K562 (cell line): ENCODE measurements at regions not wholly inside any gene's neighbourhood (a gene's known extent, or its start where the extent isn't known, plus 50 kb on each side); places are given as distances from the start of the nearest gene placed in this dataset.

ENCODE experiments used
- ATAC-seq: fragments of 200-7000 bp; cut with Tn5 transposase; 3 replicates; pipeline ENCODE4 v1.9.1; 2020; ENCODE audit warnings: moderate library complexity
- BruUV-seq: library from RNA; stranded (reverse); fragments of 400-500 nt; replicated peaks from 2 replicates; lab custom pipeline; 2021; lab: Mats Ljungman, UMichigan
- CTCF ChIA-PET: fragments of 300-600 bp; formaldehyde crosslinking; extraction: SDS; loops from one replicate; lab custom pipeline; 2021; ENCODE audit warnings: low intra/inter-chr PET ratio; lab: Yijun Ruan, JAX
- POLR2A ChIA-PET: fragments of 300-600, 350-650 bp; sonication (Branson Sonifier 250); formaldehyde crosslinking; extraction: SDS; loops from one replicate; lab custom pipeline; 2021; ENCODE audit warnings: antibody characterized with exemption, inconsistent platforms; lab: Yijun Ruan, JAX
- DNase-seq, 4 experiments: peaks; one replicate each; pipeline versions ENCODE4 v3.0.0 to v3.0.0-alpha.2; 2011 to 2018; ENCODE audit warnings: low spot score in 3 of 4, mixed read lengths in 3 of 4; ENCODE audit errors: extremely low read depth in 1 of 4
- FAIRE-seq: peaks from 2 replicates; lab custom pipeline; 2011; peaks lifted over from hg19 to GRCh38; lab: Jason Lieb, UNC
- H2AFZ ChIP-seq: 2 replicates; pipeline ENCODE4 v1.6.0; 2011; ENCODE audit warnings: low read depth, low read length, control low read depth, inconsistent platforms
- H3K27ac ChIP-seq: fragments of 200-600 bp; 3 replicates; pipeline ENCODE4 v1.8.0; 2011; ENCODE audit warnings: low read depth, mild to moderate bottlenecking, control low read depth, inconsistent platforms, low read length, moderate library complexity, mixed read lengths; ENCODE audit errors: extremely low read depth
- H3K27me3 ChIP-seq, 2 experiments: fragments of 300-600 bp in 1 of 2; 2 replicates in 1 of 2; 3 replicates in 1 of 2; pipeline versions ENCODE4 v1.6.0 to v1.8.0; 2011; ENCODE audit warnings: inconsistent platforms in 2 of 2, low read length in 2 of 2, mild to moderate bottlenecking in 1 of 2, mixed read lengths in 1 of 2, moderate library complexity in 1 of 2; ENCODE audit not compliant: control insufficient read depth in 2 of 2, insufficient read depth in 2 of 2
- H3K36me3 ChIP-seq: fragments of 300-600 bp; 3 replicates; pipeline ENCODE4 v1.8.0; 2011; ENCODE audit warnings: mild to moderate bottlenecking, low read length, inconsistent platforms; ENCODE audit not compliant: control insufficient read depth, insufficient read depth
- H3K4me1 ChIP-seq, 2 experiments: fragments of 200-600 bp in 1 of 2; replicated peaks in 1 of 2; 2 replicates in 1 of 2; 3 replicates in 1 of 2; pipeline versions ENCODE4 v1.5.1 to v1.8.0; 2011; ENCODE audit warnings: inconsistent platforms in 2 of 2, low read length in 2 of 2, mild to moderate bottlenecking in 1 of 2, mixed read lengths in 1 of 2, moderate library complexity in 1 of 2; ENCODE audit not compliant: control insufficient read depth in 2 of 2, insufficient read depth in 2 of 2
- H3K4me2 ChIP-seq: 2 replicates; pipeline ENCODE4 v1.6.1; 2011; ENCODE audit warnings: low read length, control low read depth, inconsistent platforms, mixed read lengths; ENCODE audit not compliant: insufficient read depth
- H3K4me3 ChIP-seq: fragments of 200-600 bp; sonication (generic), shearing (Covaris generic); 2 replicates; pipeline ENCODE4 v1.5.1; 2016; ENCODE audit warnings: control low read depth, inconsistent platforms
- H3K79me2 ChIP-seq: fragments of 200-600 bp; 3 replicates; pipeline ENCODE4 v1.8.0; 2011; ENCODE audit warnings: low read length, inconsistent platforms; ENCODE audit not compliant: control insufficient read depth, insufficient read depth
- H3K9ac ChIP-seq, 2 experiments: 2 replicates each; pipeline versions ENCODE4 v1.6.0 to v1.6.1; 2011; ENCODE audit warnings: low read depth in 2 of 2, low read length in 2 of 2, control low read depth in 1 of 2, inconsistent platforms in 1 of 2, mild to moderate bottlenecking in 1 of 2, mixed read lengths in 1 of 2; ENCODE audit not compliant: insufficient read depth in 1 of 2
- H3K9me1 ChIP-seq: one replicate; pipeline ENCODE4 v1.6.0; 2011; ENCODE audit warnings: inconsistent platforms, mild to moderate bottlenecking, low read length, moderate library complexity; ENCODE audit not compliant: control insufficient read depth, insufficient read depth
- H3K9me3 ChIP-seq: replicated peaks from 2 replicates; pipeline ENCODE4 v1.5.1; 2011; ENCODE audit warnings: low read depth, low read length, inconsistent platforms; ENCODE audit not compliant: control insufficient read depth, insufficient read depth
- H4K20me1 ChIP-seq: replicated peaks from 2 replicates; pipeline ENCODE4 v1.6.1; 2011; ENCODE audit warnings: low read length, inconsistent platforms, mixed read lengths; ENCODE audit not compliant: control insufficient read depth, insufficient read depth
- CBFB ChIP-seq: sonication (generic); formaldehyde crosslinking; IDR thresholded peaks from 2 replicates; pipeline ENCODE4 v1.4.0; 2020; ENCODE audit warnings: mild to moderate bottlenecking, missing genetic modification reagents
- CTCF ChIP-seq, 3 experiments: IDR thresholded peaks in 2 of 3; conservative IDR thresholded peaks in 1 of 3; 2 replicates each; pipeline ENCODE4 v1.5.1; 2011 to 2012; ENCODE audit warnings: low read length in 3 of 3, mild to moderate bottlenecking in 3 of 3, control low read depth in 2 of 3, improper control_type of control experiment in 1 of 3, inconsistent platforms in 1 of 3, low read depth in 1 of 3, mixed read lengths in 1 of 3, moderate library complexity in 1 of 3; ENCODE audit not compliant: insufficient read depth in 2 of 3
- DLX4 ChIP-seq: fragments of 250-450 bp; sonication (Bioruptor Pico); IDR thresholded peaks from 2 replicates; pipeline ENCODE4 v1.6.1; 2021; ENCODE audit warnings: mild to moderate bottlenecking
- FUS ChIP-seq: fragments of 200-400 bp; formaldehyde crosslinking; optimal IDR thresholded peaks from 2 replicates; pipeline ENCODE3; 2017; ENCODE audit warnings: low read depth, low read length
- MAX ChIP-seq: sonication (generic); formaldehyde crosslinking; IDR thresholded peaks from 2 replicates; pipeline ENCODE4 v1.9.0; 2022; ENCODE audit warnings: mild to moderate bottlenecking, missing genetic modification reagents
- PHTF2 ChIP-seq: fragments of 250-450 bp; sonication (Bioruptor Pico); IDR thresholded peaks from 2 replicates; pipeline ENCODE4 v1.5.0; 2021; ENCODE audit warnings: mild to moderate bottlenecking
- RAD51 ChIP-seq: fragments of 450-650 bp; IDR thresholded peaks from 2 replicates; pipeline ENCODE4 v1.7.1; 2016; ENCODE audit warnings: low read depth, mild to moderate bottlenecking, borderline replicate concordance
- SREBF1 ChIP-seq: fragments of 150-350 bp; IDR thresholded peaks from 2 replicates; pipeline ENCODE4 v1.6.1; 2014; ENCODE audit warnings: antibody characterized with exemption, low read depth, low read length, borderline replicate concordance
- SRSF9 ChIP-seq: fragments of 200-400 bp; formaldehyde crosslinking; IDR thresholded peaks from 2 replicates; pipeline ENCODE4 v1.6.1; 2017; ENCODE audit warnings: low read depth, low read length, borderline replicate concordance
- THAP12 ChIP-seq: fragments of 250-450 bp; sonication (Bioruptor Pico); IDR thresholded peaks from 2 replicates; pipeline ENCODE4 v1.9.0; 2021; ENCODE audit warnings: mild to moderate bottlenecking, inconsistent platforms
- TRIM28 ChIP-seq: fragments of 450-650 bp; IDR thresholded peaks from 2 replicates; pipeline ENCODE4 v1.6.1; 2017
- ZNF449 ChIP-seq: fragments of 250-450 bp; sonication (Bioruptor Pico); IDR thresholded peaks from 2 replicates; pipeline ENCODE4 v1.8.0; 2022; ENCODE audit warnings: moderate library complexity, mild to moderate bottlenecking, inconsistent platforms
- in situ Hi-C: fragments of 300-500 bp; cut with MboI; formaldehyde crosslinking; loops from 4 replicates; pipeline ENCODE4 v1.15.0; 2018; ENCODE audit warnings: inconsistent platforms, mixed read lengths
- intact Hi-C: fragments of 100-400 bp; cut with micrococcal nuclease; formaldehyde crosslinking; loops from 2 replicates; pipeline ENCODE4 v1.14.2; 2022

- FAIRE-seq = no peak
- no peaks in the 10 kb centered on the region for H4K20me1 ChIP-seq
- no peak overlapping the region for H3K27ac ChIP-seq
- BruUV-seq = no TSS peak
- no peaks in the 10 kb centered on the region for H3K9me1 ChIP-seq
- H3K4me2 ChIP-seq = no peak overlapping the region
- no peak for ATAC-seq
- intact Hi-C loops = no loop called here
- POLR2A ChIA-PET = no interaction called here
- no peaks in the 10 kb centered on the region for H3K9me3 ChIP-seq
- in situ Hi-C loops = no loop called here
- CTCF ChIA-PET = no interaction called here
- TF ChIP-seq MAX (CRISPR knock-in tag) (no peak), FUS (no peak), SREBF1 (no peak), CTCF (IDR thresholded peaks at IDR 0.05 in 2 of 3, conservative IDR thresholded peaks at IDR 0.05 in 1 of 3; ENCODE audit: insufficient read depth in 2 of 3, low read depth in 1 of 3, low read length in 3 of 3) (no peak), TRIM28 (no peak), THAP12 (CRISPR knock-in tag) (no peak), RAD51 (no peak), DLX4 (CRISPR knock-in tag) (no peak), PHTF2 (CRISPR knock-in tag) (no peak), SRSF9 (no peak), ZNF449 (CRISPR knock-in tag) (no peak), CBFB (CRISPR knock-in tag) (no peak)
- no peak for DNase-seq
- H3K27me3 ChIP-seq = no peaks in the 10 kb centered on the region
- H3K4me1 ChIP-seq = no peaks in the 10 kb centered on the region
- no peak overlapping the region for H3K9ac ChIP-seq
- no peaks in the 10 kb centered on the region for H3K79me2 ChIP-seq
- no peaks in the 10 kb centered on the region for H3K36me3 ChIP-seq
- no peak overlapping the region for H3K4me3 ChIP-seq
- H2AFZ ChIP-seq = no peak overlapping the region
Observed at GRCh38 chr5:9830184-9830583, 200.0 kb upstream of the TAS2R1 start.
